GM13976 (cell line): ENCODE measurements at regions not wholly inside any gene's neighbourhood (a gene's known extent, or its start where the extent isn't known, plus 50 kb on each side); places are given as distances from the start of the nearest gene placed in this dataset.

ENCODE experiments used
- DNase-seq: peaks from one replicate; pipeline ENCODE4 v3.0.0; 2012; ENCODE audit warnings: low spot score
- CTCF ChIP-seq: IDR thresholded peaks from 2 replicates; pipeline ENCODE4 v1.5.1; 2012; ENCODE audit warnings: borderline replicate concordance, mild to moderate bottlenecking; ENCODE audit not compliant: insufficient read depth; ENCODE audit errors: extremely low read depth, missing control alignments, control extremely low read depth
- in situ Hi-C: fragments of 300-500 bp; cut with MboI; formaldehyde crosslinking; loops from one replicate; pipeline ENCODE4 v1.12.0; 2022; ENCODE audit warnings: low sequenced_read_pairs, mixed read lengths, inconsistent platforms; ENCODE audit not compliant: unreplicated experiment

DNA sequence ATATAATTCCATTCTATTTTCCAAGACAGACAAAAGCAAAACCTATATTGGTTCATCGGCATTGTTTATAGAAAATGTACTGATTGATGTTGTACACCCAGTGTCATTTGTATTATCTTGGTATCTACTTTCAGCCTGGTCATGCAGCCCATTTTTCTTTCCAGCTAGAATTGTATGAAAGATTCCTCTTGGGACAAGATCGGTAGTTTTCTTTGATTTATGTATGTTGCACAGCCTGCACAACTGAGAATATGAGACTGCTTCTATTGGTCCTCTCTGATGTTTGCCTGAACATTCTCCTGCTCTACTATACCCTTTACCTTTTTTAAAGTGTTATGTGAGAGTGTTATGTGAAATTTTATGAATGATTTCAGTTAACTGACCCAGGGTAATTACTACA is 487.7 kb upstream of the PRR20A start:
- TF ChIP-seq CTCF: no peak
- DNase-seq: no peak
- in situ Hi-C loops: no loop called here

GRCh38 chr13:56659041-56659471 is 481.7 kb upstream of the PRR20A start:
- DNase-seq: no peak
- in situ Hi-C loops: no loop called here
- TF ChIP-seq CTCF: no peak

DNA sequence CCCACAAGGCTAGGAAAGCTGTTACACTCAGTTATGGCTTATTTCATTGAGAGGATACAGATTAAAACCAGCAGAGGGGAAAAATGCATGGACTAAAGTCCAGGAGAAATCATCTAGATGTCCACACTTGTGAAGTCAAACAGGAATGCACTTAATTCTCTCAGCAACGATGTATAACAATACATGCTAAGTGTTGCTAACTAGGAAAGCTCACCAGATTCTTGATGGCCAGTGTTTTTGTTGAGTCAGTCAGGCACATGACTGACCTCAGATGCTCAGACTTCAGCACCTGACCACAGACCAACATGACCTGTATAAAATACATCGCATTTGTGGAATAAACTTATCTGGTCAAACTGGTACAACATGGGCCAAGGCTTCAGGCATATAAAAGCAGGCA is 470.2 kb upstream of the PRR20A start:
- in situ Hi-C loops: no loop called here
- DNase-seq: no peak
- TF ChIP-seq CTCF: no peak

DNA sequence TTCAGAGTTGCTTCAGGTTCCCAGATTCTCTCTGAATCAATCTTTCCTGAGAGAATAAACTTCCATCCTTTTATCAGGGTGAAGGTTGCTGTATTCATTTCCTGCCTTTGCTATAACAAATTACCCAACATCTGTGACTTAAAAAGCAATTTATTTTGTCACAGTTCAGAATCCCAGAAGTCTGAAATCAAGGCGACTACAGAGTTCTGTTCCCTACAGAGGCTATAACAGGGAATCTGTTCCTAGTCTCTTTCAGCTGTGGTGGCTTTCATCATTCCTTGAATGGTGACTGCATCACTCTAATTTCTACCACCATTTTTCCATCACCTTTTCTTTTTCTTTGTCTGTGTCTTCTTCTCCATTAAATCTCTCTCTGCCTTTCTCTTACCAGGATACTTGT is 459.3 kb upstream of the PRR20A start:
- in situ Hi-C loops: no loop called here
- no peak for TF ChIP-seq CTCF
- no peak for DNase-seq

GRCh38 chr13:56687131-56687530 is 453.6 kb upstream of the PRR20A start:
- no peak for TF ChIP-seq CTCF
- in situ Hi-C loops: no loop called here
- no peak for DNase-seq

- in situ Hi-C loops: no loop called here
- no peak for TF ChIP-seq CTCF
- DNase-seq: no peak
Observed at GRCh38 chr13:56697011-56697410, 443.7 kb upstream of the PRR20A start.

GRCh38 chr13:56700324-56700723 is 440.4 kb upstream of the PRR20A start:
- in situ Hi-C loops: no loop called here
- DNase-seq: no peak
- TF ChIP-seq CTCF: no peak
